GM21423 (cell line): ENCODE measurements at regions not wholly inside any gene's neighbourhood (a gene's known extent, or its start where the extent isn't known, plus 50 kb on each side); places are given as distances from the start of the nearest gene placed in this dataset.
"Not testable (repeated sequence)": the region's sequence is repeated elsewhere in the genome, so short reads cannot be mapped to it uniquely, and the experiment has no call there.

ENCODE experiments used
- ATAC-seq: cut with Tn5 transposase; IDR thresholded peaks from one replicate; pipeline ENCODE4 v1.9.1; 2021; ENCODE audit warnings: mild to moderate bottlenecking, moderate library complexity; ENCODE audit not compliant: unreplicated experiment

- no peak for ATAC-seq
Measured at GRCh38 chr2:122007126-122007525, 251.7 kb downstream of the TSN start.

- ATAC-seq: no peak
Measured at GRCh38 chr2:122007577-122007976, 252.1 kb downstream of the TSN start.

- ATAC-seq: no peak
Measured at GRCh38 chr2:122009561-122009960, 254.1 kb downstream of the TSN start.

- no peak for ATAC-seq
Measured at GRCh38 chr2:122011493-122012270, 256.2 kb downstream of the TSN start.

- no peak for ATAC-seq
Measured at GRCh38 chr2:122018736-122019135, 263.3 kb downstream of the TSN start.

- ATAC-seq: no peak
Measured at GRCh38 chr2:122019724-122020123, 264.3 kb downstream of the TSN start.

GRCh38 chr2:122020377-122020776 lies 264.9 kb downstream of the TSN start:
- ATAC-seq: no peak

GRCh38 chr2:122021941-122022340 lies 266.5 kb downstream of the TSN start:
- no peak for ATAC-seq

- no peak for ATAC-seq
Measured at GRCh38 chr2:122022531-122022930, 267.1 kb downstream of the TSN start.

GRCh38 chr2:122023059-122023864 lies 267.8 kb downstream of the TSN start:
- no peak for ATAC-seq

GRCh38 chr2:122027510-122028217 lies 272.2 kb downstream of the TSN start:
- no peak for ATAC-seq

GRCh38 chr2:122028371-122029100 lies 273.1 kb downstream of the TSN start:
- ATAC-seq: no peak

GRCh38 chr2:122029456-122029855 lies 274.0 kb downstream of the TSN start:
- ATAC-seq: no peak

GRCh38 chr2:122029945-122030344 lies 274.5 kb downstream of the TSN start:
- no peak for ATAC-seq

GRCh38 chr2:122031544-122032263 lies 276.3 kb downstream of the TSN start:
- no peak for ATAC-seq

- no peak for ATAC-seq
Measured at GRCh38 chr2:122032264-122032645, 276.8 kb downstream of the TSN start.

GRCh38 chr2:122033778-122034177 lies 278.3 kb downstream of the TSN start:
- ATAC-seq: no peak

GRCh38 chr2:122034344-122034743 lies 278.9 kb downstream of the TSN start:
- ATAC-seq: no peak

GRCh38 chr2:122034777-122035176 lies 279.3 kb downstream of the TSN start:
- ATAC-seq: no peak

GRCh38 chr2:122038816-122039215 lies 283.4 kb downstream of the TSN start:
- ATAC-seq: not testable (repeated sequence)
